GM18511 (cell line): ENCODE measurements at regions not wholly inside any gene's neighbourhood (a gene's known extent, or its start where the extent isn't known, plus 50 kb on each side); places are given as distances from the start of the nearest gene placed in this dataset.
"Not testable (repeated sequence)": the region's sequence is repeated elsewhere in the genome, so short reads cannot be mapped to it uniquely, and the experiment has no call there.

Experiments used
- ATAC-seq: cut with Tn5 transposase; IDR thresholded peaks from one replicate; pipeline ENCODE4 v1.9.1; 2021; ENCODE audit warnings: mild to moderate bottlenecking, moderate library complexity; ENCODE audit not compliant: unreplicated experiment

GRCh38 chrX:98028691-98029090 is 1145.0 kb downstream of the RPA4 start:
- no peak for ATAC-seq

GRCh38 chrX:98029861-98030260 is 1146.2 kb downstream of the RPA4 start:
- ATAC-seq: no peak

- ATAC-seq: no peak
These were observed 1173.5 kb downstream of the RPA4 start for GRCh38 chrX:98057176-98057575.

- ATAC-seq: no peak
These were observed 1181.4 kb downstream of the RPA4 start for GRCh38 chrX:98065151-98065550.

GRCh38 chrX:98067611-98068010 is 1183.9 kb downstream of the RPA4 start:
- no peak for ATAC-seq

GRCh38 chrX:98068024-98068580 is 1184.4 kb downstream of the RPA4 start:
- ATAC-seq: no peak

GRCh38 chrX:98071331-98071730 is 1187.6 kb downstream of the RPA4 start:
- no peak for ATAC-seq

GRCh38 chrX:98077440-98077839 is 1193.7 kb downstream of the RPA4 start:
- no peak for ATAC-seq

GRCh38 chrX:98111684-98112083 is 1228.0 kb downstream of the RPA4 start:
- no peak for ATAC-seq

- no peak for ATAC-seq
These were observed 1230.3 kb downstream of the RPA4 start for GRCh38 chrX:98114021-98114420.

- ATAC-seq: no peak
These were observed 1257.8 kb downstream of the RPA4 start for GRCh38 chrX:98141466-98141865.

- no peak for ATAC-seq
These were observed 1307.3 kb downstream of the RPA4 start for GRCh38 chrX:98191003-98191402.

GRCh38 chrX:98194036-98194435 is 1310.3 kb downstream of the RPA4 start:
- no peak for ATAC-seq

GRCh38 chrX:98203800-98204199 is 1320.1 kb downstream of the RPA4 start:
- no peak for ATAC-seq

GRCh38 chrX:98207947-98208346 is 1324.2 kb downstream of the RPA4 start:
- ATAC-seq: no peak

- no peak for ATAC-seq
These were observed 1347.3 kb downstream of the RPA4 start for GRCh38 chrX:98231003-98231402.

- not testable (repeated sequence) for ATAC-seq
These were observed 1356.4 kb downstream of the RPA4 start for GRCh38 chrX:98240061-98240460.

- ATAC-seq: no peak
These were observed 1379.4 kb downstream of the RPA4 start for GRCh38 chrX:98263135-98263534.

GRCh38 chrX:98289726-98290125 is 1406.0 kb downstream of the RPA4 start:
- no peak for ATAC-seq

- ATAC-seq: no peak
These were observed 1410.6 kb downstream of the RPA4 start for GRCh38 chrX:98294310-98294709.

GRCh38 chrX:98296129-98296528 is 1412.4 kb downstream of the RPA4 start:
- no peak for ATAC-seq

GRCh38 chrX:98299785-98300184 is 1416.1 kb downstream of the RPA4 start:
- no peak for ATAC-seq

- ATAC-seq: not testable (repeated sequence)
These were observed 1416.8 kb downstream of the RPA4 start for GRCh38 chrX:98300536-98300935.
